ENCODE measurements at regions not wholly inside any gene's neighbourhood (a gene's known extent, or its start where the extent isn't known, plus 50 kb on each side); places are given as distances from the start of the nearest gene placed in this dataset.
"Not testable (repeated sequence)": the region's sequence is repeated elsewhere in the genome, so short reads cannot be mapped to it uniquely, and the experiment has no call there.

GRCh38 chr16:8452941-8453340 lies 137.4 kb downstream of the TMEM114 start:
- no peak for DNase-seq

- no peak for DNase-seq
These were observed 153.4 kb downstream of the TMEM114 start for GRCh38 chr16:8436931-8437330.

- DNase-seq = no peak
These were observed 158.5 kb downstream of the TMEM114 start for GRCh38 chr16:8431783-8432182.

DNA sequence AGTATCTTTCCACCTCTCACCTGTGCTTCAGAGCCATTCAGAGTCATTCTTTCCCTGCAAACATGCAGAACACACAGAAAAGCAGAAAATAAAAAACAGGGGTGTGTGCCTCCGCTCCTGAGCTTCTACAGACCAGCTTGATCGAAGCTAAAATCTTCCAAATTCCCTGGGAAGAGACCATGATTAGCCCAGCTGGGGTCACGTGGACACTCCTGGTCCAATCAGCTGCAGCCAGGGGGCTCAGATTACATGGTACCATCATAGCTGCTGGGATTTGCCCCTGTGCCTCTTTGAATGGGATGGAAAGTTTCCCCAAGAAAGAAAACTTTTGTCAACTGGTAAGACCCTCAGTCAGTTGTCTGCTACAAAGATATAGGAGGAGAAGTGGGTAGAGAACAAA lies 159.9 kb downstream of the TMEM114 start:
- no peak for DNase-seq

DNA sequence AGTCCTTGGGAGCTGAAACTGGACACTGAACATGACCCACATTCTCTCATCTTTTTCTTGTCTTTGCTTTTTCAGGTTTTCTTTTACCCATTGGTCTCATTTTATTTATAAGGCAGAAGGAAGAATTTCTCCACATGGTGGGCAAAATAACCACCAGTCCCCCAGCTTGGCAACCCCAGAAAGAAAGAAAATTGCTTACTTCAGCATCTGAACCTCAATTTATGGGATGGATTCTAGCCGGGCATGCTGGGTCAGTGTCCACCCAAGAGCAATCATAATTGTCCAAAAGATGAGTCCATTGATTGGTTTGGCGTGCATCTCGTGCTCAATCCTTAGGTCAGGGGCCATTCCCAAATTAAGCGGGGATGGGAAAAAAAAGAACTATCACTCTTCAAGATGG lies 163.7 kb downstream of the TMEM114 start:
- no peak for DNase-seq

- DNase-seq = no peak
These were observed 173.2 kb downstream of the TMEM114 start for GRCh38 chr16:8417145-8417544.

DNA sequence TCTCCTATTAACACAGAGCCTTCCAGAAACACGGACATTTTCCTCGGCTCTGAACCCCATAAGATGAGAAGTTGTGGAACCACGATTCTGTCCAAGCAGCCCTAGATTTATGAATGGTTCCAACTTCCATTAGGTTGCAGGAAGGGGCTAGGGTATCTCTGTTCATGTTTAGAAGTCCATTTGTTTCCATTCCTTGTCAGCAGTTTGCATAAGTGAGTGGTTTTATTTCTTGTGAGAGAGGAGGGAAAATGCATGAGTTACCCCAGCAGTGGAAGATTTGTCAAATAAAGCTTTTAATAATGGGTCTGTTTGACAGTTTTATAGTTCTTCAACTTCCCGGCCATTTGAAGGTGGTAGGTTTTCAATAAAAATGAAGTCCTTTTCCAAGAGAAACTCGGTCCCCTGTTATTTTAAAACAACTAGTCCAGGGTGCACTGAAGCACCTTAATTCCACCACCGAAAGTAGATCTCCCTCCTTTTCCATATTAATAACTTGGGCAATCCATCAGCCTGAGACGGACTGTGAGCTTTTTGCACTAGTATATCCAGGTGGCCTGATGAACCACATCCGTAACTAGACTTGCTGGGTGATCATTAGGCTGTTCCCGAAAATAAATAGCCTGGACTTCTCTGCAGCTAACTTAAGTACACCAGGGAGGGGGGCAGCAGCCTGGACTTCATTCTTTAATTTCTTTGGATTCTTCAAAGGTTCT lies 181.3 kb downstream of the TMEM114 start:
- no peak for DNase-seq

- no peak for DNase-seq
These were observed 183.0 kb downstream of the TMEM114 start for GRCh38 chr16:8407351-8407750.

- no peak for DNase-seq
These were observed 186.1 kb downstream of the TMEM114 start for GRCh38 chr16:8403978-8404749.

GRCh38 chr16:8402981-8403843 lies 187.1 kb downstream of the TMEM114 start:
- DNase-seq = no peak

GRCh38 chr16:8400683-8401082 lies 189.6 kb downstream of the TMEM114 start:
- not testable (repeated sequence) for DNase-seq

- DNase-seq = no peak
These were observed 191.8 kb downstream of the TMEM114 start for GRCh38 chr16:8398548-8398947.

GRCh38 chr16:8397223-8397622 lies 193.1 kb downstream of the TMEM114 start:
- DNase-seq = no peak

DNA sequence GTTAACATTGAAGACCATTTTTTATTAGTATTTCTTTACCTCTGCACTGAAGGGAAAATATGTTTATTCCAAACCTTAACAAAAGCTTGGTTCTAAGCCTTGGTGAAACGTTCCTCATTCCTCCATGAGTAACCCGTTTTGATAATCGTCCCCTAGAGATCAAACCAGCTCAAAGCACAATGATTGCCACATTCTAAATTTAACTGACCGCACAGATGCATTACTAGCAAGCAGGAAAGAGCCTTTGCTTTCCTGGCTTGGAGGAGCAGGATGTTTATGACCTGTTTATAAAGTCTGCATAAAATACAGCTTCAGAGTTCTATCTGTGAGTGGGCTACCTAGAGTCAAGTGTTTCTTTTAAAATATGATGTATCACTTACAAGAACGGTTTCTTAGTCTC lies 193.8 kb downstream of the TMEM114 start:
- DNase-seq = no peak

DNA sequence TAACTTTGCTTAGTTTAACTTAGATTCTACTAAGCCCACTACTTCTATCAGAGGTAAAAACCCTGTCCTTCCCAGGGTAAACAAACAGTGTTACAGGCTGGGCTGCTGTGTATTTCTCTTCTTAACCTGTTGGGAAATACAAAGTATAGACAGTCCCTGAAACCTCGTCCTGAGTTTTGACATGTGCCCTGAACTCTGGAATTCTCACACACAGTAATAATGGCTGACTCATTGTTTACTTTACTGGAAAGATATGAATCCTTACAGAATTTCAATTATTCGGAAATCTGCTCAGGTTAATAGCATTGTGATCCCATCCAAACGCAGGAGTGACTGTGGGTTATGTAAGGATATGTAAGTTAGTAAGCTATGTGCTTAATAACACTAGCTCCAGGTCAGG lies 199.1 kb downstream of the TMEM114 start:
- DNase-seq = no peak

- no peak for DNase-seq
These were observed 201.6 kb downstream of the TMEM114 start for GRCh38 chr16:8388684-8389083.

DNA sequence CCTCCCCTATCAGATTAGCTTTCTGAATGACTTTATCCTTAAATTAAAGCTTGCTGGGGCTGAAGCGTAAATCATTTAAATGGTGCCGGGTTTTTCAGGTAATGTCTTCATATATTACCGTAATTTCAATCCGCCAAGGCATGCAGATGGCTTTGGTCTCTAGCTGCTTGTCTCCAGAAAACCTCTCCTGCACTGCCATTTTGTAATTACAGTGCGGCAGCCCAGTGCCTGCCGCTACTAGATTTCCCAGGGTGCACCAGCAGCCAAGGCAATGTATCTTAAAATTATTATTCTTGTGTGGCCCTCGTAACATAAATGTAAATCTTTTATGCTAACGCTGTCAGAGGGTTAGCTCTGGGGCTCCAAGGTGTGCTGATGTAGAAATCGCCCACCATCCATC lies 208.5 kb downstream of the TMEM114 start:
- DNase-seq = no peak

- DNase-seq = no peak
These were observed 210.0 kb downstream of the TMEM114 start for GRCh38 chr16:8380311-8380710.

DNA sequence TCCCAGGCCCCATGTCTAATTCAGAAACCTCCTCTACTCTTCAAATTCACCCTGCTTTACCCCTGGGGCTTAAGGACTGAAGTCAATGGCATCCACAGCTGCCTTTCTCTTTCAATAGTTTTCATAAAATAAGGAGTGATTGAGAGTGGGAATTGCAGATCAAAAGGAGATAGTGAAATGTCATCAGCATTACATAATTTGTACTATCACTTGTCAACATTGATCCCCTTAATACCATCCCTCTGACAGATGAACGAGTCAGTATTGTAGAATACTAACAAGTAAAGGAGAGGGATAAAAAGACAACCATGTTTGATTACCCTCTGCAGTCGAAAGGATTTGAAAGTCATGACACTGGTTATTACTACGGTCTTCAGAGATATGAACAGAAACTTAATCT lies 212.4 kb downstream of the TMEM114 start:
- no peak for DNase-seq

- DNase-seq = no peak
These were observed 213.5 kb downstream of the TMEM114 start for GRCh38 chr16:8376858-8377257.

- no peak for DNase-seq
These were observed 213.9 kb downstream of the TMEM114 start for GRCh38 chr16:8376430-8376829.

DNA sequence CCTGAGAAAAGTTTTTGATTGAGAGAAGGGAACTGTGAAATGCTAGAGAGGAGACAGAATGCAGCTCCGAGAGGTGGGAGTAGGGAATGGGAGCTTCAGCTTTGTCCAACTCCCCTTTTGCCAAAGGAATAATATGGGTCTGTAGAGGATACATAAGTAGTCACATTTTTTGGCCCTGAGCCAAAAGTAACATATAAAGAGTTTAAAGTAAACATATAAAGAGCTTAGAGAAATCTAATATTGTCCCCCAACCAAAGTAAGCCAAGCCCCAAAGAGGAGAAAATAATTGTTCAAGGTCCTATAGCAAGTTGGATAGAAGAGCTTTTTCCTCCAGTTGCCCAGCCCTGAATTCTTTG lies 215.1 kb downstream of the TMEM114 start:
- no peak for DNase-seq

GRCh38 chr16:8374586-8375231 lies 215.6 kb downstream of the TMEM114 start:
- DNase-seq = no peak

Measured in bone marrow (tissue), 2 donors.